ENCODE measurements at regions not wholly inside any gene's neighbourhood (a gene's known extent, or its start where the extent isn't known, plus 50 kb on each side); places are given as distances from the start of the nearest gene placed in this dataset.

GRCh38 chr10:43930777-43931176, 282.1 kb upstream of the ZNF32 start:
- no peak for TF ChIP-seq CTCF (conservative IDR thresholded peaks at IDR 0.05)
- TF ChIP-seq ZFX (IDR thresholded peaks at IDR 0.05) = no peak
- H3K27ac ChIP-seq = no peak overlapping the region

- no peak for TF ChIP-seq CTCF (conservative IDR thresholded peaks at IDR 0.05)
- no peak for TF ChIP-seq ZFX (IDR thresholded peaks at IDR 0.05)
- H3K27ac ChIP-seq = no peak overlapping the region
These were observed 281.6 kb upstream of the ZNF32 start for GRCh38 chr10:43930243-43930642.

GRCh38 chr10:43929122-43929521, 280.4 kb upstream of the ZNF32 start:
- H3K27ac ChIP-seq = no peak overlapping the region
- TF ChIP-seq CTCF (conservative IDR thresholded peaks at IDR 0.05) (no peak), ZFX (IDR thresholded peaks at IDR 0.05) (no peak)

GRCh38 chr10:43928425-43928968, 279.8 kb upstream of the ZNF32 start:
- TF ChIP-seq ZFX (IDR thresholded peaks at IDR 0.05) = no peak
- TF ChIP-seq CTCF (conservative IDR thresholded peaks at IDR 0.05) = no peak
- no peak overlapping the region for H3K27ac ChIP-seq

GRCh38 chr10:43926875-43927406, 278.3 kb upstream of the ZNF32 start:
- TF ChIP-seq CTCF (conservative IDR thresholded peaks at IDR 0.05) (no peak), ZFX (IDR thresholded peaks at IDR 0.05) (no peak)
- no peak overlapping the region for H3K27ac ChIP-seq

- no peak overlapping the region for H3K27ac ChIP-seq
- TF ChIP-seq ZFX (IDR thresholded peaks at IDR 0.05) (no peak), CTCF (conservative IDR thresholded peaks at IDR 0.05) (no peak)
These were observed 277.7 kb upstream of the ZNF32 start for GRCh38 chr10:43926371-43926770.

- no peak for TF ChIP-seq CTCF (conservative IDR thresholded peaks at IDR 0.05)
- no peak for TF ChIP-seq ZFX (IDR thresholded peaks at IDR 0.05)
These were observed 277.1 kb upstream of the ZNF32 start for GRCh38 chr10:43925793-43926192.

More at GRCh38 chr10:43925793-43926192, 277.1 kb upstream of the ZNF32 start:
- no peak overlapping the region for H3K27ac ChIP-seq
